Ectodermal cell (in vitro differentiated cells): ENCODE measurements at regions not wholly inside any gene's neighbourhood (a gene's known extent, or its start where the extent isn't known, plus 50 kb on each side); places are given as distances from the start of the nearest gene placed in this dataset.

Source experiments
- H3K27ac ChIP-seq: 2 replicates; pipeline ENCODE4 v1.7.0; 2013; ENCODE audit warnings: mild to moderate bottlenecking, low read depth, low read length; ENCODE audit not compliant: insufficient read depth, poor library complexity, severe bottlenecking
- H3K27me3 ChIP-seq: 2 replicates; pipeline ENCODE4 v1.7.0; 2013; ENCODE audit warnings: mild to moderate bottlenecking, low read length; ENCODE audit not compliant: insufficient read depth, control insufficient read depth, poor library complexity, severe bottlenecking
- H3K36me3 ChIP-seq: one replicate; pipeline ENCODE4 v1.7.0; 2013; ENCODE audit warnings: low read length; ENCODE audit not compliant: control insufficient read depth, insufficient read depth
- H3K4me1 ChIP-seq: one replicate; pipeline ENCODE4 v1.7.0; 2013; ENCODE audit warnings: low read length; ENCODE audit not compliant: control insufficient read depth, insufficient read depth
- H3K4me3 ChIP-seq: 2 replicates; pipeline ENCODE4 v1.7.0; 2013; ENCODE audit warnings: low read depth, low read length, control low read depth; ENCODE audit not compliant: insufficient read depth
- H3K9me3 ChIP-seq: 2 replicates; pipeline ENCODE4 v1.7.0; 2013; ENCODE audit warnings: mild to moderate bottlenecking, low read length, moderate library complexity; ENCODE audit not compliant: control insufficient read depth
- WGBS, 2 experiments: methylation state at CpG; one replicate each; pipeline ENCODE4 v1.1.7; 2013; ENCODE audit warnings: missing lambda C conversion rate in 2 of 2; 5-methylcytosine and 5-hydroxymethylcytosine counted together

GRCh38 chr15:69782809-69783208 lies 314.9 kb downstream of the TLE3 start:
- no peaks in the 10 kb centered on the region for H3K4me1 ChIP-seq
- no peaks in the 10 kb centered on the region for H3K27me3 ChIP-seq
- H3K4me3 ChIP-seq = no peak overlapping the region
- H3K9me3 ChIP-seq = no peaks in the 10 kb centered on the region
- no peaks in the 10 kb centered on the region for H3K36me3 ChIP-seq
- WGBS, 2 experiments = 76 to 85% methylated on average over 5 of the region's 5 CpGs
- H3K27ac ChIP-seq = no peak overlapping the region

DNA sequence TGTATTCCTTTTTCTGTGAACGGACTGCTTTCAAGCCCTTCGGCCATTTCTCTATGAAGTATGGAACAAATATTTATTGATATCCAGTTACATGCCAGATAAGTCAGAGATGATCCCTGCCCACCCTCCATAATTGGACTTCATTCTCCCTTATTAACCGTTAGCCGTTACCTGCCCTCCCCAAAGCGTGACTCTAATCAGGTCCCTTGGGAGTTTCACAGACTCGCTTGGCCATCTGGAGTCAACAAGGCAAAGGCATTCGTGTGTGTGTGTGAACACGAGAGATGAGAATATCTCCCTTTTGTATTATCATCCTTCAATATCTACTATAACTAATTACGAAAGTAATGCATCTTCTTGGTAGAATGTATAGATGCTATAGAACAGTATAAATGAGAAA lies 314.5 kb downstream of the TLE3 start:
- Histone ChIP-seq H3K36me3 (no peaks in the 10 kb centered on the region), H3K4me1 (no peaks in the 10 kb centered on the region), H3K4me3 (no peak overlapping the region), H3K9me3 (no peaks in the 10 kb centered on the region), H3K27ac (no peak overlapping the region), H3K27me3 (no peaks in the 10 kb centered on the region)
- 91 to 95% methylated on average over 4 to 7 of the region's 9 CpGs for WGBS, 2 experiments

GRCh38 chr15:69784798-69785566 lies 312.7 kb downstream of the TLE3 start:
- no peaks in the 10 kb centered on the region for H3K9me3 ChIP-seq
- 77 to 87% methylated on average over 4 of the region's 5 CpGs for WGBS, 2 experiments
- no peak overlapping the region for H3K4me3 ChIP-seq
- no peaks in the 10 kb centered on the region for H3K36me3 ChIP-seq
- no peak overlapping the region for H3K27ac ChIP-seq
- no peaks in the 10 kb centered on the region for H3K4me1 ChIP-seq
- H3K27me3 ChIP-seq = no peaks in the 10 kb centered on the region

GRCh38 chr15:69786136-69786701 lies 311.5 kb downstream of the TLE3 start:
- H3K27ac ChIP-seq = no peak overlapping the region
- no peaks in the 10 kb centered on the region for H3K36me3 ChIP-seq
- no peaks in the 10 kb centered on the region for H3K4me1 ChIP-seq
- H3K27me3 ChIP-seq = no peaks in the 10 kb centered on the region
- WGBS, 2 experiments = 83 to 86% methylated on average over 9 of the region's 9 CpGs
- no peaks in the 10 kb centered on the region for H3K9me3 ChIP-seq
- H3K4me3 ChIP-seq = no peak overlapping the region

DNA sequence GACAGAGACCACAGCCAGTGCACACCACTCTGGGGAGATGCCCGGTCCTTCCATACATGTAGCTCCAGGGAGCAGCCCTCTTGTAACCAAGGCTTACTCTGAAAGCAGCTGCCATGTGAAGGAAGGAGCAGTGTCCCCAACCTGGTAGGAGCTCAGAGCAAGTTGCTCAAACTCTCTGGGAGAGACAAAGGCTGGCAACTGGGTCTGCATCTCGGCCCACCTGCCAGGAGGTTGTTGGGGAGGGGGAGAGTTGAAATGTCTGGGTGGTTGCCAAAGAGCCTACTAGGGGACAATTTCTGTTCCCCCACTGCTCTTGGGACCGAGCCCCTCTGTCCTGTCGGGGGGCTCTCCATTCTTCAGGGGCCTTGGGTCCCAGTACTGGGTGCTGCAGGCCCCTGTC lies 309.9 kb downstream of the TLE3 start:
- H3K27ac ChIP-seq = no peak overlapping the region
- 89 to 95% methylated on average over 4 of the region's 4 CpGs for WGBS, 2 experiments
- no peak overlapping the region for H3K4me3 ChIP-seq
- H3K27me3 ChIP-seq = no peaks in the 10 kb centered on the region
- no peaks in the 10 kb centered on the region for H3K9me3 ChIP-seq
- H3K36me3 ChIP-seq = no peaks in the 10 kb centered on the region
- no peaks in the 10 kb centered on the region for H3K4me1 ChIP-seq

- H3K9me3 ChIP-seq = no peaks in the 10 kb centered on the region
- no peaks in the 10 kb centered on the region for H3K36me3 ChIP-seq
- no peak overlapping the region for H3K4me3 ChIP-seq
- H3K27ac ChIP-seq = no peak overlapping the region
- 91 to 93% methylated on average over 9 of the region's 9 CpGs for WGBS, 2 experiments
- H3K4me1 ChIP-seq = peaks cover 3% of the 10 kb centered on the region
- H3K27me3 ChIP-seq = no peaks in the 10 kb centered on the region
Observed at GRCh38 chr15:69789648-69790393, 307.9 kb downstream of the TLE3 start.

- Histone ChIP-seq H3K27me3 (no peaks in the 10 kb centered on the region), H3K9me3 (no peaks in the 10 kb centered on the region), H3K36me3 (no peaks in the 10 kb centered on the region), H3K4me1 (peaks cover 6% of the 10 kb centered on the region), H3K27ac (no peak overlapping the region), H3K4me3 (no peak overlapping the region)
- WGBS, 2 experiments = 89 to 94% methylated on average over 12 of the region's 12 CpGs
Observed at GRCh38 chr15:69790632-69791031, 307.1 kb downstream of the TLE3 start.

DNA sequence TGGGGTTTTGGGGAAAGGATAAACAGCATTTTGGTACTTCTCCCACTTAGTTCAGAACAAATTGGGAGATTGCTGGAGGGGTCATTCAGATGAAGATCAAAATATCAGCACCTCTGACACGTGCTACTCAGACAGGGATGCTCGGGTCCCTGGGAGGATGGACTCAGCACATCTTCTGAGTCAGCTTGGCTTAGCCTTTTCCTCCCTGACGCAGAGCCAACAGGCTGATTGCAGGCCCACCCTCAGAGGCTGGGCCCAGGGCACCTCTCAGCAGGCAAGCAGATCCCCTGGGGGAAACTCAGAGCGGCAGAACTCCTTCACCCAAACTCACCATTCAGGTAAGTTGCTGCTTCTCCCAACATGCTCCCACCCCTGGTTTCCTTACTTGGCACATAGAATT lies 304.9 kb downstream of the TLE3 start:
- no peaks in the 10 kb centered on the region for H3K9me3 ChIP-seq
- H3K27me3 ChIP-seq = no peaks in the 10 kb centered on the region
- 91 to 92% methylated on average over 4 of the region's 4 CpGs for WGBS, 2 experiments
- H3K4me3 ChIP-seq = no peak overlapping the region
- peaks cover 8% of the 10 kb centered on the region for H3K4me1 ChIP-seq
- H3K36me3 ChIP-seq = no peaks in the 10 kb centered on the region
- no peak overlapping the region for H3K27ac ChIP-seq

DNA sequence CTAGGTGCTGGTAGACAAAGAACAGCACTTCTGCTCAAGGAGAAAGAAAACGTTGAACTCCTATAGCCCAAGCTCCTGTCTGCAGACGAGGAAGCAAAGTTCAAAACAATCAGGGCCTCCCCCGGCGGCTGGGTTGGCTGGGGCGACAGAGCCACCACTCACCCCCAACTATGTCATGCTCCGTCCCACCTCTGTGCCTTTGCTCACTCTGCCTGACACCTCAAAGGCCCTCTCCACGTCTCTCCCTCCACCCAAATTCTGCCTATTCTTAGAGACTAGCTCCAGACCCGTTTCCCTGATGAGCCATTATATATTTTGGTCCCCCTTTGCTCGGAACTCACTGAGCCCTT lies 304.3 kb downstream of the TLE3 start:
- Histone ChIP-seq H3K36me3 (no peaks in the 10 kb centered on the region), H3K9me3 (no peaks in the 10 kb centered on the region), H3K4me1 (peaks cover 8% of the 10 kb centered on the region), H3K27ac (no peak overlapping the region), H3K27me3 (no peaks in the 10 kb centered on the region), H3K4me3 (no peak overlapping the region)
- 83 to 85% methylated on average over 9 of the region's 9 CpGs for WGBS, 2 experiments

- WGBS, 2 experiments = 83 to 84% methylated on average over 9 of the region's 9 CpGs
- Histone ChIP-seq H3K9me3 (no peaks in the 10 kb centered on the region), H3K4me1 (peaks cover 8% of the 10 kb centered on the region), H3K27me3 (no peaks in the 10 kb centered on the region), H3K27ac (no peak overlapping the region), H3K36me3 (no peaks in the 10 kb centered on the region), H3K4me3 (no peak overlapping the region)
Observed at GRCh38 chr15:69793781-69794451, 303.8 kb downstream of the TLE3 start.
